ENCODE measurements at regions not wholly inside any gene's neighbourhood (a gene's known extent, or its start where the extent isn't known, plus 50 kb on each side); places are given as distances from the start of the nearest gene placed in this dataset.

- Histone ChIP-seq H3K4me1 (peaks cover 0 to 14% of the 10 kb centered on the region in 2 donors), H3K27ac (no peak overlapping the region), H3K4me3 (no peak overlapping the region), H3K36me3 (no peaks in the 10 kb centered on the region), H3K27me3 (no peaks in the 10 kb centered on the region), H3K9me3 (no peaks in the 10 kb centered on the region)
- no peak for TF ChIP-seq CTCF (IDR thresholded peaks at IDR 0.05)
- no peak for DNase-seq (ENCODE audit: low spot score in 2 of 2)
- intact Hi-C loops (cut with DNase I): no loop called here
Measured at GRCh38 chr4:71258323-71258722, 80.5 kb upstream of the SLC4A4 start.

- intact Hi-C loops (cut with DNase I): no loop called here
- Histone ChIP-seq H3K9me3 (no peaks in the 10 kb centered on the region), H3K4me1 (peaks cover 0 to 10% of the 10 kb centered on the region in 2 donors), H3K27ac (no peak overlapping the region), H3K4me3 (no peak overlapping the region), H3K27me3 (no peaks in the 10 kb centered on the region), H3K36me3 (no peaks in the 10 kb centered on the region)
- TF ChIP-seq CTCF (IDR thresholded peaks at IDR 0.05): no peak
- DNase-seq (ENCODE audit: low spot score in 2 of 2): no peak
Measured at GRCh38 chr4:71259280-71259679, 79.5 kb upstream of the SLC4A4 start.

- TF ChIP-seq CTCF (IDR thresholded peaks at IDR 0.05): no peak
- DNase-seq (ENCODE audit: low spot score in 2 of 2): no peak
- Histone ChIP-seq H3K4me3 (no peak overlapping the region), H3K27ac (no peak overlapping the region), H3K4me1 (peaks cover 0 to 5% of the 10 kb centered on the region in 2 donors), H3K36me3 (no peaks in the 10 kb centered on the region), H3K27me3 (no peaks in the 10 kb centered on the region), H3K9me3 (no peaks in the 10 kb centered on the region)
- intact Hi-C loops (cut with DNase I): no loop called here
Measured at GRCh38 chr4:71259911-71260331, 78.9 kb upstream of the SLC4A4 start.

GRCh38 chr4:71260544-71260943, 78.3 kb upstream of the SLC4A4 start:
- H3K27me3 ChIP-seq: no peaks in the 10 kb centered on the region
- intact Hi-C loops (cut with DNase I): no loop called here
- H3K27ac ChIP-seq: no peak overlapping the region
- TF ChIP-seq CTCF (IDR thresholded peaks at IDR 0.05): no peak
- H3K36me3 ChIP-seq: no peaks in the 10 kb centered on the region
- H3K4me3 ChIP-seq: no peak overlapping the region
- DNase-seq (ENCODE audit: low spot score in 2 of 2): no peak
- H3K9me3 ChIP-seq: no peaks in the 10 kb centered on the region
- peaks cover 0 to 5% of the 10 kb centered on the region in 2 donors for H3K4me1 ChIP-seq

GRCh38 chr4:71261001-71261400, 77.8 kb upstream of the SLC4A4 start:
- no peak overlapping the region for H3K27ac ChIP-seq
- H3K4me3 ChIP-seq: no peak overlapping the region
- no peak for TF ChIP-seq CTCF (IDR thresholded peaks at IDR 0.05)
- peaks cover 0 to 5% of the 10 kb centered on the region in 2 donors for H3K4me1 ChIP-seq
- H3K9me3 ChIP-seq: no peaks in the 10 kb centered on the region
- H3K27me3 ChIP-seq: no peaks in the 10 kb centered on the region
- no peak for DNase-seq (ENCODE audit: low spot score in 2 of 2)
- no peaks in the 10 kb centered on the region for H3K36me3 ChIP-seq
- intact Hi-C loops (cut with DNase I): no loop called here

GRCh38 chr4:71261633-71262121, 77.1 kb upstream of the SLC4A4 start:
- no peak for TF ChIP-seq CTCF (IDR thresholded peaks at IDR 0.05)
- Histone ChIP-seq H3K36me3 (no peaks in the 10 kb centered on the region), H3K27me3 (no peaks in the 10 kb centered on the region), H3K4me3 (no peak overlapping the region), H3K27ac (peak overlapping the region in 1 of 2 donors; percentile 13), H3K4me1 (peaks cover 0 to 5% of the 10 kb centered on the region in 2 donors), H3K9me3 (no peaks in the 10 kb centered on the region)
- intact Hi-C loops (cut with DNase I): no loop called here
- DNase-seq (ENCODE audit: low spot score in 2 of 2): no peak
